ENCODE measurements at regions not wholly inside any gene's neighbourhood (a gene's known extent, or its start where the extent isn't known, plus 50 kb on each side); places are given as distances from the start of the nearest gene placed in this dataset.

- no peak for TF ChIP-seq POLR2A (IDR thresholded peaks at IDR 0.05)
- TF ChIP-seq, protein P1, sequence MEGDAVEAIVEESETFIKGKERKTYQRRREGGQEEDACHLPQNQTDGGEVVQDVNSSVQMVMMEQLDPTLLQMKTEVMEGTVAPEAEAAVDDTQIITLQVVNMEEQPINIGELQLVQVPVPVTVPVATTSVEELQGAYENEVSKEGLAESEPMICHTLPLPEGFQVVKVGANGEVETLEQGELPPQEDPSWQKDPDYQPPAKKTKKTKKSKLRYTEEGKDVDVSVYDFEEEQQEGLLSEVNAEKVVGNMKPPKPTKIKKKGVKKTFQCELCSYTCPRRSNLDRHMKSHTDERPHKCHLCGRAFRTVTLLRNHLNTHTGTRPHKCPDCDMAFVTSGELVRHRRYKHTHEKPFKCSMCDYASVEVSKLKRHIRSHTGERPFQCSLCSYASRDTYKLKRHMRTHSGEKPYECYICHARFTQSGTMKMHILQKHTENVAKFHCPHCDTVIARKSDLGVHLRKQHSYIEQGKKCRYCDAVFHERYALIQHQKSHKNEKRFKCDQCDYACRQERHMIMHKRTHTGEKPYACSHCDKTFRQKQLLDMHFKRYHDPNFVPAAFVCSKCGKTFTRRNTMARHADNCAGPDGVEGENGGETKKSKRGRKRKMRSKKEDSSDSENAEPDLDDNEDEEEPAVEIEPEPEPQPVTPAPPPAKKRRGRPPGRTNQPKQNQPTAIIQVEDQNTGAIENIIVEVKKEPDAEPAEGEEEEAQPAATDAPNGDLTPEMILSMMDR (IDR thresholded peaks at IDR 0.05): no peak
Measured at GRCh38 chr4:114036426-114036825, 57.0 kb upstream of the ARSJ start.

Measured in vagina (tissue), 2 donors.